Neural progenitor cell (in vitro differentiated cells): ENCODE measurements at regions not wholly inside any gene's neighbourhood (a gene's known extent, or its start where the extent isn't known, plus 50 kb on each side); places are given as distances from the start of the nearest gene placed in this dataset.

ENCODE experiments used
- EZH2 ChIP-seq: fragments of 200-600 bp; sonication (generic); IDR thresholded peaks from 2 replicates; pipeline ENCODE4 v1.6.1; 2017; ENCODE audit warnings: antibody characterized with exemption, mild to moderate bottlenecking, moderate library complexity
- EZH2phosphoT487 ChIP-seq: fragments of 200-600 bp; sonication (generic); IDR thresholded peaks from 2 replicates; pipeline ENCODE4 v1.6.1; 2017; ENCODE audit warnings: antibody characterized with exemption
- TF ChIP-seq, protein P1 (sequence below): fragments of 200-600 bp; sonication (generic); IDR thresholded peaks from 2 replicates; pipeline ENCODE4 v1.5.1; 2017; ENCODE audit warnings: antibody characterized with exemption, mild to moderate bottlenecking

DNA sequence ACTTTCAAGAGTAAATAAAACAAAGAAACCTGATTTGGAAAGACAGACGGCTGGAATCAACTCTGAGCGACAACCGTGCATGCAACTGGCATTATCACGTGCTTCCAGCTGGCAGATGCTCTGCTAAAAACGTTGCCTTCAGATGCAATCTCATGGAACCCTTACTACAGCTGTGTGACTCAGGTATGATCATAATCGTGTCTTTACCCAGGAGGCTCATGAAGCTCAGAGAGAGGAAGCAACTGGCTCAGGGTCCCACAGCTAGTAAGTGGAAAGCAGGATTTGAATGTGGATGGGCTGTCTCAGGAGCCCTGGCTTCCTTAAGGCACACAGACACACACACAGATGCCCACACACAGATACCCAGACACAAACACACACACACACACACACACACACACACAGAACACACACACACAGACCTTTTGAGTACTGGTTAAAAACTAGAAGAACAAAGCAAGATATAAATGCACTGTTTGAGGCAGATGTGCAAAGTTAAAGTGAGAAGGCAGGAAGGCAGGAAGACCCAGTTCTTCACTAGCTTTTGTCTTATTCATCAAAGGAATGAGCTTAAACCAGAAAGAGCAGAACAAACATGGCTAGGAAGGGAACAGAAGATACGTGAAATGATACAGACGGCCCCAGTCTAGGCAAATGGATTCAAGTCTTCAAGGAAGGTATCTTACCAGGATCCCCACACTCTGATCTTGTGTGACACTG lies 275.2 kb downstream of the MAF start:
- TF ChIP-seq, protein P1, sequence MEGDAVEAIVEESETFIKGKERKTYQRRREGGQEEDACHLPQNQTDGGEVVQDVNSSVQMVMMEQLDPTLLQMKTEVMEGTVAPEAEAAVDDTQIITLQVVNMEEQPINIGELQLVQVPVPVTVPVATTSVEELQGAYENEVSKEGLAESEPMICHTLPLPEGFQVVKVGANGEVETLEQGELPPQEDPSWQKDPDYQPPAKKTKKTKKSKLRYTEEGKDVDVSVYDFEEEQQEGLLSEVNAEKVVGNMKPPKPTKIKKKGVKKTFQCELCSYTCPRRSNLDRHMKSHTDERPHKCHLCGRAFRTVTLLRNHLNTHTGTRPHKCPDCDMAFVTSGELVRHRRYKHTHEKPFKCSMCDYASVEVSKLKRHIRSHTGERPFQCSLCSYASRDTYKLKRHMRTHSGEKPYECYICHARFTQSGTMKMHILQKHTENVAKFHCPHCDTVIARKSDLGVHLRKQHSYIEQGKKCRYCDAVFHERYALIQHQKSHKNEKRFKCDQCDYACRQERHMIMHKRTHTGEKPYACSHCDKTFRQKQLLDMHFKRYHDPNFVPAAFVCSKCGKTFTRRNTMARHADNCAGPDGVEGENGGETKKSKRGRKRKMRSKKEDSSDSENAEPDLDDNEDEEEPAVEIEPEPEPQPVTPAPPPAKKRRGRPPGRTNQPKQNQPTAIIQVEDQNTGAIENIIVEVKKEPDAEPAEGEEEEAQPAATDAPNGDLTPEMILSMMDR, result no peak
- TF ChIP-seq EZH2 (no peak), EZH2phosphoT487 (no peak)
